ENCODE measurements at regions not wholly inside any gene's neighbourhood (a gene's known extent, or its start where the extent isn't known, plus 50 kb on each side); places are given as distances from the start of the nearest gene placed in this dataset.

DNA sequence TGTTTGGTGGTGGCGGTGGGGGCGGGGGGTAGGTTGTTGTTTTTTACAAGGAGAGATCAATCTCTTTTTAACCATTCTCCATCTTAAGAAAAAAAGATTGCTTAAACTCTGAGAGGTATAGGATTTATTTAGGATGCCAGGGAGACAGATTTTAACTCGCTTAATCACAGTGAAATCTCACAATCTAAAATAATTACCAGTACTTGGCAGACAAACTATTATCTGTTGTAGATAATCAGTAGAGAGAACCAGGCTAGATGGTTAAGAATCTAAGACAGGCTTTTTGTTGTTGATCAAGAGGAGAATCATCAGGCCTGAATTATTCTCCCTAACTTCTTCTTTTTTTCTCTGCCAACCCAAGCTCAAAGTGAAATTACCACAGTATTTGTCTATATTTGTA is 470.2 kb upstream of the ADAMTS9 start:
- Mint-ChIP-seq H3K4me1 (ENCODE audit: unreplicated experiment) (no peaks in the 10 kb centered on the region), H3K27me3 (ENCODE audit: unreplicated experiment) (peaks cover 14% of the 10 kb centered on the region)
- TF ChIP-seq, protein P1, sequence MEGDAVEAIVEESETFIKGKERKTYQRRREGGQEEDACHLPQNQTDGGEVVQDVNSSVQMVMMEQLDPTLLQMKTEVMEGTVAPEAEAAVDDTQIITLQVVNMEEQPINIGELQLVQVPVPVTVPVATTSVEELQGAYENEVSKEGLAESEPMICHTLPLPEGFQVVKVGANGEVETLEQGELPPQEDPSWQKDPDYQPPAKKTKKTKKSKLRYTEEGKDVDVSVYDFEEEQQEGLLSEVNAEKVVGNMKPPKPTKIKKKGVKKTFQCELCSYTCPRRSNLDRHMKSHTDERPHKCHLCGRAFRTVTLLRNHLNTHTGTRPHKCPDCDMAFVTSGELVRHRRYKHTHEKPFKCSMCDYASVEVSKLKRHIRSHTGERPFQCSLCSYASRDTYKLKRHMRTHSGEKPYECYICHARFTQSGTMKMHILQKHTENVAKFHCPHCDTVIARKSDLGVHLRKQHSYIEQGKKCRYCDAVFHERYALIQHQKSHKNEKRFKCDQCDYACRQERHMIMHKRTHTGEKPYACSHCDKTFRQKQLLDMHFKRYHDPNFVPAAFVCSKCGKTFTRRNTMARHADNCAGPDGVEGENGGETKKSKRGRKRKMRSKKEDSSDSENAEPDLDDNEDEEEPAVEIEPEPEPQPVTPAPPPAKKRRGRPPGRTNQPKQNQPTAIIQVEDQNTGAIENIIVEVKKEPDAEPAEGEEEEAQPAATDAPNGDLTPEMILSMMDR (IDR thresholded peaks at IDR 0.05) = no peak

DNA sequence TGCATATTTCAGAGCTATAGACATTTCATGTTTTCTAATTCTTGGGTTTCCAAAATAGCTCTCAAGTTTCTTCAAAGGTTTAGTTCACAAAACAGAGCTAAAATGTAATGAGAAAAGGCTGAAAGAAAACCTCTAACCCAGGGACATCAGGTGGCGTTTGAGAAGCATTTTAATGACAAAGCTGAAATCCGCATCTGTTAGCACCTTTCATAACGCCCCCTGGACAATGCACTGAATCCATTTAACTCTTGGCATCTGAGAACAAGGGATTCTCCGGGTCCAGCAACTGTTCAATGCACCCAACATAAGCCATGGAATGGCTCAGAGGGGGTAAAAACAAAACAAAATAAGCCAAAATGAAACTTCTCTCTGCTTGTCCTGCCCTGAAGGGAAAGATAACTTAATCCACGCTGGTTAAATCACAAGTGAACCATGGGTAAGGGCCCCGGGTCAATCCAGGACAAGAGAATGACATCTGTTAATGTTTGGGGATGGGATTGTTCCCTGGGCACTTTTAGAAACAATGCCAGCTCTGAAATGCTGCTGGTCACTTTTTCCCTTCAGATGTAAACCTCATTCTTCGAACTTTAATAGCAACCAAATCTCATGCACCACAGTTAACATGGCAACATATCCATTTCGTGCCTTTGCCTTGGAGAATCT is 466.2 kb upstream of the ADAMTS9 start:
- TF ChIP-seq, protein P1 (IDR thresholded peaks at IDR 0.05) = no peak
- Mint-ChIP-seq H3K9me3 (ENCODE audit: unreplicated experiment) (no peaks in the 10 kb centered on the region), H3K27me3 (ENCODE audit: unreplicated experiment) (peaks cover 3% of the 10 kb centered on the region), H3K4me3 (ENCODE audit: unreplicated experiment) (no peak overlapping the region), H3K27ac (ENCODE audit: unreplicated experiment) (no peak overlapping the region), H3K36me3 (ENCODE audit: unreplicated experiment) (no peaks in the 10 kb centered on the region), H3K4me1 (ENCODE audit: unreplicated experiment) (no peaks in the 10 kb centered on the region)
- no peak for DNase-seq (ENCODE audit: extremely low spot score, unreplicated experiment)

More for the DNA sequence above, 470.2 kb upstream of the ADAMTS9 start:
- Mint-ChIP-seq H3K27ac (ENCODE audit: unreplicated experiment) (no peak overlapping the region), H3K9me3 (ENCODE audit: unreplicated experiment) (no peaks in the 10 kb centered on the region), H3K36me3 (ENCODE audit: unreplicated experiment) (no peaks in the 10 kb centered on the region), H3K4me3 (ENCODE audit: unreplicated experiment) (no peak overlapping the region)
- no peak for DNase-seq (ENCODE audit: extremely low spot score, unreplicated experiment)

- Mint-ChIP-seq H3K36me3 (ENCODE audit: unreplicated experiment) (no peaks in the 10 kb centered on the region), H3K4me3 (ENCODE audit: unreplicated experiment) (no peak overlapping the region), H3K4me1 (ENCODE audit: unreplicated experiment) (no peaks in the 10 kb centered on the region), H3K9me3 (ENCODE audit: unreplicated experiment) (no peaks in the 10 kb centered on the region), H3K27ac (ENCODE audit: unreplicated experiment) (no peak overlapping the region), H3K27me3 (ENCODE audit: unreplicated experiment) (no peaks in the 10 kb centered on the region)
- TF ChIP-seq, protein P1 (IDR thresholded peaks at IDR 0.05) = no peak
- DNase-seq (ENCODE audit: extremely low spot score, unreplicated experiment) = no peak
Measured at GRCh38 chr3:65151666-65152065, 463.9 kb upstream of the ADAMTS9 start.

GRCh38 chr3:65149877-65150276 is 462.1 kb upstream of the ADAMTS9 start:
- TF ChIP-seq, protein P1 (IDR thresholded peaks at IDR 0.05) = no peak
- H3K4me3 Mint-ChIP-seq (ENCODE audit: unreplicated experiment) = no peak overlapping the region
- no peak overlapping the region for H3K27ac Mint-ChIP-seq (ENCODE audit: unreplicated experiment)
- H3K9me3 Mint-ChIP-seq (ENCODE audit: unreplicated experiment) = no peaks in the 10 kb centered on the region
- no peaks in the 10 kb centered on the region for H3K4me1 Mint-ChIP-seq (ENCODE audit: unreplicated experiment)
- H3K36me3 Mint-ChIP-seq (ENCODE audit: unreplicated experiment) = no peaks in the 10 kb centered on the region
- no peak for DNase-seq (ENCODE audit: extremely low spot score, unreplicated experiment)
- H3K27me3 Mint-ChIP-seq (ENCODE audit: unreplicated experiment) = no peaks in the 10 kb centered on the region

DNA sequence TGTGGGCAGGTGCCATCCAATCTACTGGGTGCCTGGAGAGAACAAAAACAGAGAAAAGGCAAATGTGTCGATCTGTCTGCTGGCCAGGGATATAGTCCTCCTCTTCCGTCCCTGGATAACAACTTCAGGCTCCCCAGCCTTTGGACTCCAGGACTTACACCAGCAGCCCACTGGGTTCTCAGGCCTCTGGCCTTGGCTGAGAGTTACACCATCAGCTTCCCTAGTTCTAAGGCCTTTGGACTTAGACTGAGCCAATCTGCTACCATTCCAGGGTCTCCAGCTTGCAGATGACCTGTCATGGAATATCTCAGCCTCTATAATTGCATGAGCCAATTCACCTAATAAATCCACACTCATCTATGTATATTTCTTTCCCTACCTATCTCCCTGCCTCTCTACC is 460.9 kb upstream of the ADAMTS9 start:
- H3K27me3 Mint-ChIP-seq (ENCODE audit: unreplicated experiment) = no peaks in the 10 kb centered on the region

More for the DNA sequence above, 460.9 kb upstream of the ADAMTS9 start:
- Mint-ChIP-seq H3K4me3 (ENCODE audit: unreplicated experiment) (no peak overlapping the region), H3K9me3 (ENCODE audit: unreplicated experiment) (no peaks in the 10 kb centered on the region), H3K27ac (ENCODE audit: unreplicated experiment) (no peak overlapping the region), H3K4me1 (ENCODE audit: unreplicated experiment) (no peaks in the 10 kb centered on the region), H3K36me3 (ENCODE audit: unreplicated experiment) (no peaks in the 10 kb centered on the region)
- DNase-seq (ENCODE audit: extremely low spot score, unreplicated experiment) = no peak
- TF ChIP-seq, protein P1 (IDR thresholded peaks at IDR 0.05) = no peak

All from osteocyte (in vitro differentiated cells).